ENCODE measurements at regions not wholly inside any gene's neighbourhood (a gene's known extent, or its start where the extent isn't known, plus 50 kb on each side); places are given as distances from the start of the nearest gene placed in this dataset.

GRCh38 chr12:70971001-70971794 lies 50.7 kb upstream of the PTPRR start:
- H3K4me3 ChIP-seq (ENCODE audit: control insufficient read depth, low read depth, low read length), result no peak overlapping the region
- DNase-seq (ENCODE audit: low read depth), result peak; percentile 82
- TF ChIP-seq CTCF (conservative IDR thresholded peaks at IDR 0.05; ENCODE audit: control insufficient read depth, insufficient read depth, low read depth, low read length), result no peak
